NK-92 treated with Interleukin-12 subunit alpha and Interleukin-12 subunit beta, amount 100 ng/mL, for 24 hours (cell line): ENCODE measurements at regions not wholly inside any gene's neighbourhood (a gene's known extent, or its start where the extent isn't known, plus 50 kb on each side); places are given as distances from the start of the nearest gene placed in this dataset.
"Not testable (repeated sequence)": the region's sequence is repeated elsewhere in the genome, so short reads cannot be mapped to it uniquely, and the experiment has no call there.

Experiments
- DNase-seq: peaks from one replicate; lab custom pipeline; 2025; lab: John Stamatoyannopoulos, UW

GRCh38 chr6:68059261-68059660 is 575.8 kb upstream of the ADGRB3 start:
- DNase-seq = no peak

- not testable (repeated sequence) for DNase-seq
These were observed 578.5 kb upstream of the ADGRB3 start for GRCh38 chr6:68056596-68056995.

GRCh38 chr6:68054756-68055155 is 580.3 kb upstream of the ADGRB3 start:
- no peak for DNase-seq

GRCh38 chr6:68053805-68054373 is 581.2 kb upstream of the ADGRB3 start:
- no peak for DNase-seq

GRCh38 chr6:68052234-68052633 is 582.8 kb upstream of the ADGRB3 start:
- no peak for DNase-seq

GRCh38 chr6:68049562-68049961 is 585.5 kb upstream of the ADGRB3 start:
- DNase-seq = no peak

GRCh38 chr6:68046756-68047155 is 588.3 kb upstream of the ADGRB3 start:
- no peak for DNase-seq

- no peak for DNase-seq
These were observed 588.8 kb upstream of the ADGRB3 start for GRCh38 chr6:68046302-68046701.

GRCh38 chr6:68045193-68045592 is 589.9 kb upstream of the ADGRB3 start:
- DNase-seq = no peak

GRCh38 chr6:68044264-68044663 is 590.8 kb upstream of the ADGRB3 start:
- DNase-seq = no peak

GRCh38 chr6:68043122-68043398 is 592.0 kb upstream of the ADGRB3 start:
- DNase-seq = no peak

- DNase-seq = no peak
These were observed 592.6 kb upstream of the ADGRB3 start for GRCh38 chr6:68042339-68043121.

- no peak for DNase-seq
These were observed 594.3 kb upstream of the ADGRB3 start for GRCh38 chr6:68040780-68041179.

GRCh38 chr6:68040312-68040778 is 594.7 kb upstream of the ADGRB3 start:
- no peak for DNase-seq

- no peak for DNase-seq
These were observed 595.3 kb upstream of the ADGRB3 start for GRCh38 chr6:68039641-68040311.

- DNase-seq = no peak
These were observed 596.2 kb upstream of the ADGRB3 start for GRCh38 chr6:68038815-68039408.

GRCh38 chr6:68032217-68032616 is 602.9 kb upstream of the ADGRB3 start:
- no peak for DNase-seq

GRCh38 chr6:68031054-68031453 is 604.0 kb upstream of the ADGRB3 start:
- DNase-seq = no peak

GRCh38 chr6:68026483-68026882 is 608.6 kb upstream of the ADGRB3 start:
- DNase-seq = no peak

- DNase-seq = no peak
These were observed 609.3 kb upstream of the ADGRB3 start for GRCh38 chr6:68025764-68026163.

GRCh38 chr6:68024570-68025269 is 610.4 kb upstream of the ADGRB3 start:
- no peak for DNase-seq

GRCh38 chr6:68022968-68023367 is 612.1 kb upstream of the ADGRB3 start:
- DNase-seq = not testable (repeated sequence)
